ENCODE measurements at regions not wholly inside any gene's neighbourhood (a gene's known extent, or its start where the extent isn't known, plus 50 kb on each side); places are given as distances from the start of the nearest gene placed in this dataset.
"Not testable (repeated sequence)": the region's sequence is repeated elsewhere in the genome, so short reads cannot be mapped to it uniquely, and the experiment has no call there.

DNA sequence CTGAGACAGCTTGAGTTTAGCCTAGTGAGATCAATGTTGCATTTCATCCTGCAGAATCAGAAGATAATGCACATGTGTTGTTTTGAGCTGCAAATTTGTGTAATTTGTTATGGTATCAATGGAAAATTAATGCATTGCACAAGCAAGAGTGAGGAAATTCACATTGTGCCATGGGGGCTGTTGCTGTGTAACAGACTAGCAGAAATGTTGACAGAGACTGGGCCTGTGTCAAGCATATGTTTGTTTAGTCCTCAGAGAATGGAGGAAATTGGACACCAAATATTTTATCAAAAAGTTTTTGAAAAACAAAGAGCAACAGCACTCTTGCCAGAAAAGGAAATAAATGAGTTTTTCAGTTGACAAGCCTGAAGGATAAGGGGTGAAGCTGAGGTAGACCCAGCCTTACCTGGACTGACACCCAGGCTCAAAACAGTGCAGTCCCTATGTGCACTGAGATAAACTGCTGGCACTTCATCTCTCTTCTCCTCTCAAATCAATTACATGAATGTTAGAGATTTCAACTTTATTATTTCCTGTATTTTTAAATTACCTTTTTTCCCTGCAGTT, 1150.0 kb downstream of the FSCB start:
- no peak for DNase-seq (ENCODE audit: insufficient read length, low spot score)
- no peak for FAIRE-seq

DNA sequence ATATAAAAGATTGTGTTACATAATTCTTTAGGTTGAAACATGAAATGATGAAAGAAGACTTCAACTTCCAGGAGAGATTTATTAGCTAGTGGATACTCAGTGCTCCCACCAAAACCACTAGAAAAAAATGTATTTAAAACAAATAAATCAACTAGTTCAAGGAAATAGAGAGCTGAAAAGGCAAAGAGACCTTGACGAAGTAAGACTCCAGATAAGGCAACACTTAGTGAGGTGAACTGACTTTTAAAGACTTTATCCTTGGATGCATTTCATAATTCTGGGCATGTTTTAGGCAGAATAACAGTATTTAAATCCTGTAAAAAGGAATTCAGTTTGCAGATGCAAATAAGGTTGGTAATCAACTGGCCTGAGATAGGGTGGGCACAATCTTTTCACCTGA, 1150.7 kb downstream of the FSCB start:
- DNase-seq (ENCODE audit: insufficient read length, low spot score) (no peak), FAIRE-seq (no peak)

DNA sequence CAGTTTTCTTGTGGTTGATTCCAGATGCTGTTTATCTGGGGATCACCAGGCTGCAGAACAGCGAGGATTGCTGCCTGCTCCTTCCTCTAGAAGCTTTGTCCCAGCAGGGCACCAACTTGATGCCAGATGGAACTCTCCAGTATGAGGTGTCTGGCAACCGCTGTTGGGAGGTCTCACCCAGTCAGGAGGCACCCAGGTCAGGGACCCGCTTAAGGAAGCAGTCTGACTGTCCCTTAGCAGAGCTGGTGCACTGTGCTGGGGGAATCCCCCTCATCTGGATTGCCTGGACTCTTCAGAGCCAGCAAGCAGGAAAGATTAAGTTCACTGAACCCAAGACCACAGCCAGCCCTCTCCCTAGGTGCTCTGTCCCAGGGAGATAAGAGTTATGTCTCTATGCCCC, 1165.2 kb downstream of the FSCB start:
- DNase-seq (ENCODE audit: insufficient read length, low spot score) (no peak), FAIRE-seq (no peak)

DNA sequence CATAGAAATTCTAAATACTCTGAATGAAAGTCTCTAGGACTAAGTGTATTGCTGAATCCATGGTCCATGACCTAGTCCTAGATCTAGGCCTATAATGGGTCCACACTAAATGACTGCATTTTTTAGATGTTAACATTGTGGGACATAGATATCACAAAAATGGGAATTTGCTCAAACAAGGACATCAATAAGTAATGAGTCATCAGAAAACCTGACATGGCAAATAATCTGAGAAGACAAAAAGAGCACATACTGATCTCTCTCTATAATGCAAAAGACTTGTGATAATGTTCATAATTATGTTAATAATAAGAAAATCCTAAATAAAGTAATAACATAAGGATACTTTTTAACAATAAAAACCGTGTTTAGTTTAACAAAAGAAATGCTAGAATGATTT, 1168.4 kb downstream of the FSCB start:
- no peak for FAIRE-seq
- no peak for DNase-seq (ENCODE audit: insufficient read length, low spot score)

DNA sequence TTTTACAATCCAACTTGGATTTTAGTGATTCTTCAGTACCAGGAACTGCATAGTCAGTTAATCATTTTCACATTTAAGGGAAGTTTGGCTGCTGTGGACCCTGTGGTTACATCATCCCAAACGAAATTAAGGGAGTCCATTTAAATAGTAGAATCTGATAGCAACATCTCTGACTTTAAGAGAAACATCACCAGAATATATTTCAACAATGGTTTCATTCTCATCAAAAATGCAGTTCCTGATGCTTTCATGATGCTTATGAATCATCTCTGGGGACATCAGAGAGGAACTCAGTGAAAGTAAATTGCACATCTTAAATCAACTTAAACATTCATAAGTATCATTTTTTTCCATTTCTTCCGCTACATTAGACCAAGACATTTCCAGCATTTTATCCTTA, 1170.7 kb downstream of the FSCB start:
- DNase-seq (ENCODE audit: insufficient read length, low spot score) (no peak), FAIRE-seq (no peak)

DNA sequence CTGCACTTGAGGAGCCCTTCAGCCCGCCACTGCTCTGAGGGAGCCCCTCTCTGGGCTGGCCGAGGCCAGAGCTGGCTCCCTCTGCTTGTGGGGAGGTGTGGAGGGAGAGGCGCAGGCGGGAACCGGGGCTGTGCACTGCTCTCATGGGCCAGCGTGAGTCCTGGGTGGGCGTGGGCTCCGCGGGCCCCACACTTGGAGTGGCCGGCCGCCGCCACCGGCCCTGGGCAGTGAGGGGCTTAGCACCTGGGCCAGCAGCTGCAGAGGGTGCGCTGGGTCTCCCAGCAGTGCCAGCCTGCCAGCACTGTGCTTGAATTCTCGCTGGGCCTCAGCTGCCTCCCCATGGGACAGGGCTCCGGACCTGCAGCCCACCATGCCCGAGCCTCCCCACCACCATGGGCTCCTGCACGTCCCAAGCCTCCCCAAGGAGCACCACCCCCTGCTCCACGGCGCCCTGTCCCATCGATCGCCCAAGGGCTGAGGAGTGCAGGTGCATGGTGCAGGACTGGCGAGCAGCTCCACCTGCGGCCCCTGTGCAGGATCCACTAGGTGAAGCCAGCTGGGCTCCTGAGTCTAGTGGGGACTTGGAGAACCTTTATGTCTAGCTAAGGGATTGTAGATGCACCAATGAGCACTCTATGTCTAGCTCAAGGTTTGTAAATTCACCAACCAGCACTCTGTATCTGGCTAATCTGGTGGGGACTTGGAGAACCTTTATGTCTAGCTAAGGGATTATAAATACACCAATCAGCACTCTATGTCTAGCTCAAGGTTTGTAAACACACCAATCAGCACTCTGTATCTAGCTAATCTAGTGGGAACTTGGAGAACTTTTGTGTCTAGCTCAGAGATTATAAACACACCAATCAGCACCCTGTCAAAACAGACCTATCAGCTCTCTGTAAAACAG, 1180.3 kb downstream of the FSCB start:
- not testable (repeated sequence) for FAIRE-seq; DNase-seq (ENCODE audit: insufficient read length, low spot score)

DNA sequence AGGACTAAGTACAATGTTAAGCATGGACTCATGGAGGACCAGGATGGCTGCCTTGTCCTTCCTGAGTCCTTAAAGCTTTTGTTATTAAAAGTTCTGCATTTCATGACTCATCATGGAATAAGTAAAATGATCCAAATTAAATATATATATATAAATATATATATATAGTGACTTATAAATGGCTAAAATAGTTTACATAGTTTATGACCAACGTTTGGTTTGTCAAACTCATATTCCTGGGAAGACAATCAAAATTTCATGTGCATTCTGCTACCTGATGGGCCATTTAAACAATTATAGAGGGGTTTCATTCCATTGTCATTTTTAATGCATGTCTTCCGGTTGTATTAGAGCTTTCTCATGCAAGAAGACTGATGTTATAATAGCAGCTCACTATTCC, 1190.7 kb downstream of the FSCB start:
- FAIRE-seq (no peak), DNase-seq (ENCODE audit: insufficient read length, low spot score) (no peak)

DNA sequence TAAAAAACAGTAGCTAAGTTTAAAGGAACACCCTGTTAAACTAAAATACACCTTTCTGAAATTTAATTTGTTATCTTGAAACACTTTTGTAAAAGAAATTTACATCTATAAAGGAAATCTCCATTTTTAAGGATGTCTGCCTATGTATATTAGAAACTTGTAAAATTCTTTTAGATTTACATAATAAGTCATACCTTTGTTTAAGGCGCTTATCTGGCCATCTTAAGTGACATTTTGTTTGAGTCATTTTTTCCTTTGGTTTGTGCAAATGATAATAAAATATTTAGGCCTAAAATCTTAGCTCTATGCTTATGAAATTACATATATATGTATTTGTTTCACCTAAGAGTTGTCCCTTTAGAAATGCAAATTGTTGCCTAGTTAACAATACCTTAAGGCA, 1193.4 kb downstream of the FSCB start:
- DNase-seq (ENCODE audit: insufficient read length, low spot score) (no peak), FAIRE-seq (no peak)

DNA sequence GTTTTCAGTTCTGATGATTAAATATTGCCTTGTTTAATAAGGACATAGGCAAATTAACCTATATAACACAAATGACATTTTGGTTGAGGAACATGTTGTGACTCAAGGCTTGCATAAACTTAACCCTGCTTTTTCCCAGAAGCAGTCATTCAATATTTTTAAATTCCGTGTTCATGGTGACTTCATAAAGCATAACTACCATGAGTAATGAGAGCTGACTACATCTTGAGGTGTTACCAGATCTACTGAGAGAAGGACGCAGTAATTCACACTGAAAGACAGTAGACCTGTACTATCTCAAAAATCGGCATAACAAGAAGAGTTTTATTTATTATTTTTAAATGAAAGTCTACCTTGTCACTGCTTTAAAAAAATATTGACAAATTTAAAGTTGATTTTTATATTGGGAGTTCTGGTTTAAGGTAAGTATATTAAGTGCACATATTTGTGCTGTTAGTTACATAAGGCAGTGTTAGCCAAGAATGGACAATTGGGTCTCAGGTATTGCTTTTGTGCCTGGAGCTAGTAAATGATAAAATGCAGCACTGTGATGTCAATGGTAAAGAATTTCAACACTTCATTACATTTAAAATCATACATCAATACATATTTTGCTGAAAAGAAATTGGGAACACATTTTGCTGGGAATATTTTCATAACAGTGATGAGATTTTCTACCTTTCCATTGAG, 1198.5 kb downstream of the FSCB start:
- FAIRE-seq = no peak

DNA sequence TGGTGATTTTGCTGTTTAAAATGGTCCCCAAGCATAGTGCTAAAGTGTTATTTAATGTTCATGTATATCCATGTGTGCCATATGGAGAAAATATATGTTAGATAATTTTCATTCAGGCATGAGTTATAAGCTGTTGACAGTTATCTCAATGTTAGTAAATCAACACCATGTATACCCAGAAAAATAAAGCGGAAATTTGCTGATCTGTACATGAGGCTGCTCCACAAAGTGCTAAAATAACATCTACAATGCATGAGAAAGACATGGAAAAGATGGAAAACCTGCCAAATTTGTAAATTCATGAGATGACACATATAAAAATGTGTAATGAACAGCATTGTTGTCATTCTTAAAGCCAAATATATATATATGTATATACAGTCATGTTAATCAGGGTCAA, 1199.2 kb downstream of the FSCB start:
- DNase-seq (ENCODE audit: insufficient read length, low spot score) = no peak
- no peak for FAIRE-seq

More for the DNA sequence above, 1198.5 kb downstream of the FSCB start:
- no peak for DNase-seq (ENCODE audit: insufficient read length, low spot score)

DNA sequence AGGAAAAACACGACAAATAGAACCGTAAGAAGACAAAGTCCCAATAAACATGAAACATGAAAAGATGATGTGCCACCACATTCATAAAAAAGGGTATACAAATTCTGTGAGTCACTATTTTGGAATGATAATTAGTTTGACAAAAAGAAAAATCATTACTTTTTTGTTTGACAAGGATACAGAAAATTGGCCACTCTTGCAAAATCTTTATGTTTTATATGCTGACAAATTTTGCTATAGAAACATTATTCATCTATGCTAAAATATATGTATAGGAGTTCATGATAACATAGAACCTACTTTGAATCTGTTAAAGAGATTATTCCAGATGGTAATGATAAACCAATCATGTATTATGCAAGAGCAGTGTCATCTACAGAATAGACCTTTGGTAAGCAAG, 1201.0 kb downstream of the FSCB start:
- DNase-seq (ENCODE audit: insufficient read length, low spot score) (no peak), FAIRE-seq (no peak)

DNA sequence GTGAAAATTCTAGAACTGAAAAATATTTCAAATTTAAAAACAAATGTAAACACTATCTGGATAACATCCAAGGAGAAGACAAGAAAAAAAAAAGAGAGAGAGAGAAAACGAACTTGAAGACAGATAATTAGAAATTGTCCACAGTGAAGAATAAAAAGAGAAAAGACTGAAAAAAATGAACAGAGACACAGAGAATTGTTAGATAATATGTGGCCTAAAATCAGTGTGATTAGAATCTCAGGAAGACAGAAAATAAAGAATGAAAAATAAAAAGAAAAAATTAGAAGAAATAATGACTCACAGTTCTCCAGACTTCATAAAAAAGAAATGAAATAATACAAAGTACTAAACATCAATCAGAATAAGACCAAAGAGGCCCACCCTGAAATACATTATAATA, 1209.3 kb downstream of the FSCB start:
- FAIRE-seq = no peak
- DNase-seq (ENCODE audit: insufficient read length, low spot score) = no peak

DNA sequence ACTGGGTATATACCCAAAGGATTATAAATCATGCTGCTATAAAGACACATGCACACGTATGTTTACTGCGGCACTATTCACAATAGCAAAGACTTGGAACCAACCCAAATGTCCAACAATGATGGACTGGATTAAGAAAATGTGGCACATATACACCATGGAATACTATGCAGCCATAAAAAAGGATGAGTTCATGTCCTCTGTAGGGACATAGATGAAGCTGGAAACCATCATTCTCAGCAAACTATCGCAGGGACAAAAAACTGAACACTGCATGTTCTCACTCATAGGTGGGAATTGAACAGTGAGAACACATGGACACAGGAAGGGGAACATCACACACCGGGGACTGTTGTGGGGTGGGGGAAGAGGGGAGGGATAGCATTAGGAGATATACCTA, 1211.0 kb downstream of the FSCB start:
- DNase-seq (ENCODE audit: insufficient read length, low spot score); FAIRE-seq: not testable (repeated sequence)

DNA sequence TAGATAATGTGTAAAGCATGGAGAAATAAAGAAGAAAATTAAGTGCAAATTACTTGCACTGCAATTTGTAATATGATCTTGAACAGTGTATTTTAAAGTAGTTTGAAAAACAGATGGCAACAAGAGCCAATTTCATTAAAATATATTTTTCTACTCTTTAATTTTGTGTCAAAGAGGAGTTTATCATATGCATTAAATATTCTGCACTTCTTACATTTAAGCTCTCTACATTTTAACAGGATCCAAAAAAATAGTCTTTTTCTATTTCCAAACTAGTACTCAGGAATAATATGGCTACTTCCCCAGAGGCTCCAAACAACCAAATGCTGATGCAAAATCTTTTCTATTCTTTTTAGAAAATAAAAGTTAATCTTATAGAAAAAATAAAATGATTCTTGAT, 1221.5 kb downstream of the FSCB start:
- DNase-seq (ENCODE audit: insufficient read length, low spot score) (no peak), FAIRE-seq (no peak)

DNA sequence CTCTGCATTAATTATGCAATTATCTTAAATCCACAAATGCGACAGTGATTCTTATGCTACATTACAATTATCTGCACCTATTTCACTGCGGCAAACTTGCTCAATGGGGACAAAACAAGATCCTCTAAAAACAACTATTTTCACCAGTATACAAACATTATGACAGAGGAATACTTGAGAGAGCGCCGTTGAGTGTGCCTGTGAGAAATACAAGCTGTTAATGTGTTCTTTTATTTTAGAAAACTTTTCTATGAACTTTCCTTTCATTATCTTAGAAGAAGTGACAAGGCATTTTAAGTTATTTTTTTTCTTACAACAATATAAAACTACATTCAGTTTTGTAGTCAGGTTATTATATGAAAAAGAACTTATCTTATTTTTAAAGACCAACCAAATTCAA, 1247.0 kb downstream of the FSCB start:
- DNase-seq (ENCODE audit: insufficient read length, low spot score) (no peak), FAIRE-seq (no peak)

DNA sequence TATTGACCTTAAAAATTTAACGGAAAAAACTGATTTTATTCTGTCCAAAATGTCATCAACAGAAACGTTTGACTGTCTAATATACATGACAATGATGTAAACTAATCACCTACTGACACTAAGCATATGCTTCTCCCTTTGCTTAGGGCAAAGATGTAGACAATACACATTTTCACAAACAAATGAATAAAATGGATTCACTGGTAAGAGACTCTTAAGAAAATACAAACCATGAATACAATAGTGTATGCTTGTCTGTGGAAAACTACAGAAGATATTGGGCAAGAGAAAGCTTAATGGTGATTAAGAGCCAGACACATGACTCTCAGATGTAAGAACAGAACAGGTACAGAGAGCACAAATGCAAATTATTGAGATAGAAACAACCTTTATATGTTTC, 1248.7 kb downstream of the FSCB start:
- DNase-seq (ENCODE audit: insufficient read length, low spot score) (no peak), FAIRE-seq (no peak)

DNA sequence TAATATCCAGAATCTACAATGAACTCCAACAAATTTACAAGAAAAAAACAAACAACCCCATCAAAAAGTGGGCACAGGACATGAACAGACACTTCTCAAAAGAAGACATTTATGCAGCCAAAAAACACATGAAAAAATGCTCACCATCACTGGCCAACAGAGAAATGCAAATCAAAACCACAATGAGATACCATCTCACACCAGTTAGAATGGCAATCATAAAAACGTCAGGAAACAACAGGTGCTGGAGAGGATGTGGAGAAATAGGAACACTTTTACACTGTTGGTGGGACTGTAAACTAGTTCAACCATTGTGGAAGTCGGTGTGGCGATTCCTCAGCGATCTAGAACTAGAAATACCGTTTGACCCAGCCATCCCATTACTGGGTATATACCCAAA, 1250.1 kb downstream of the FSCB start:
- not testable (repeated sequence) for DNase-seq (ENCODE audit: insufficient read length, low spot score); FAIRE-seq

DNA sequence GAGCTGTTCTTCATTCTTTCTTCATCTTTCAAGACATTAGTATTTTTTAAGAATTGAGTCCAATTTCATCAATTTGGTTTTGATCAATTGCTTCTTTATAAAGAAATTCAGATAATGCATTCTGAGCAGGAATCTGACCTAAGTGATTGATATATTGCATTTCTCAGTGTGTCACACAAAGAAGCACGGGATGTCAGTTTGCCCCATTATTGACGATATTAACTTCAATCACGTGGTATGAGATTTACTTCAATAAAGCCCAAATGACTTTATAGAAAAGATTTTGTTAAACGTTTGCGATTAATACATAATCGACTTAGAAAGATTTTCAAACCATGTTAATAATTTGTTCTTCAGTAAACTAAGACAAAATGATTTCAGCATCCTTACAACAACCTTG, 1254.2 kb downstream of the FSCB start:
- FAIRE-seq (no peak), DNase-seq (ENCODE audit: insufficient read length, low spot score) (no peak)

DNA sequence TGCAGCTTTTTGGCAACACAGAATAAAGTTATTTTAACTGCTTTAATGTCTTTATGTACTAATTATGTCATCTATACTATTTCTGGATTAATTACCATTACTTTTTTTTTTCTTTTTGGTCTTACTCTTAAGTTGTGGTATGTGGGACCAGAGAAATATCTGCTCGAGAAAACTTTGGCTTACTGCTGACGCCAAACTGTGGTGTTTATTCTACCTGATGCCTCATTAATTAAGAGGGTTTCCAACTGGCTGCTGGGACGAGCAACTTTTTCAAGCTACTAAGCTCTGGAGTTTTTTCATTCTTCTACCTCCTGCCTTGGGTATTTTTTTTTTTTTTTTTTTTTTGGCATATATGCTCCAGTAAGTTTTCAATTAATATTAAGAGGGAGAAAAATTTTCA, 1257.5 kb downstream of the FSCB start:
- no peak for FAIRE-seq

DNA sequence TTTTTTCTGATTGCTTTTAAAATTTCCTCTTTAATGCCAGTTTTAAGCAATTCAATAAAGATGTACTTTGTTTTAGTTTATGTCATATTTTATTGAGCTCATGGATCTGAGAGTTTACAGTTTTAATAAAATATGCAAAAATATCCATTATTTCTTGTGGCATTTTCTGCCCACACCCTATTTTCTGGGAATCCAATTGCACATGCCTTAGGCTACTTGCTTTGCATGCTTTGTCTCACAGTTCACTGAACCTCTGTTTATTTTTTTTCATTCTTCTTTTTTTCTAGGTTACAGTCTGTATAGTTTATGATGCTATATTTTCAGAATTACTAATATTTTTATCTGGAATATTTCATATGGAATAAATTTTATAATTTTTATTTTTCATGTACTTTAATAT, 1258.0 kb downstream of the FSCB start:
- no peak for DNase-seq (ENCODE audit: insufficient read length, low spot score)
- no peak for FAIRE-seq

More for the DNA sequence above, 1257.5 kb downstream of the FSCB start:
- no peak for DNase-seq (ENCODE audit: insufficient read length, low spot score)

DNA sequence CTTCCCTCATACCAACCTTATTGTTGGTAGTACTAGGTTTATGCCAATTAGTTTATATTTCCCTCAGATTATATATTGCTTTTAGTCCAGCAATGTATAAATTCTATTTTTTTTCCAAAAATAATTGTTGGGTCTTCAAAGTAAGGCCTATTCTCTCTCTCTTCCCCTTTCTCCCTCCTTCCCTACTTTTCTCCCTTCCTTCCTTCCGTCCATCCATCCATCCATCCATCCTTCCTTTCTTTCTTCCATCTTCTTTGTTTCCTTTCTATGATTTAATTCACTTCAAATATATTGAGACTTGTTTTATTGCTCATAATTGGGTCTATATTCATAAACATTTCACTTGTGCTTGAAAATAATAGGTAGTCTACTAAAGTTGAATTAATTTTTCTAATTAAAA, 1259.2 kb downstream of the FSCB start:
- DNase-seq (ENCODE audit: insufficient read length, low spot score) = no peak
- FAIRE-seq = no peak

DNA sequence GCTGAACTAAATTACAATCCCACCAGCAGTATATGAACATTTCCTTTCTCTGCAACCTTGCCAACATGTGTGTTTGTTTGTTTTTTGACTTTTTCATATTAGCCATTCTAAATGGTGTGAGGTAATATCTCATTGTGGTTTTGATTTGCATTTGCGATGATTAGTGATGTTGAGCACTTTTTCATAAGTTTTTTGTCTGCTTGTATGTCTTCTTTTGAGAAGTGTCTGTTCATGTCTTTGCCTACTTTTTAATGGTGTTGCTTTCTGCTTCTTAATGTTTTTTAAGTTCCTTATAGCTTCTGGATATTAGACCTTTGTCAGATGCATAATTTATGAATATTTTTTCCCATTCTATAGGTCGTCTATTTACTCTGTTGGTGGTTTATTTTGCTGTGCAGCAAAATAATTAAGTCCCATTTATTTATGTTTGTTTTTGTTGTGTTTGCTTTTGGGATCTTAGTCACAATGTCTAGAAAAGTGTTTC, 1262.9 kb downstream of the FSCB start:
- no peak for FAIRE-seq
- no peak for DNase-seq (ENCODE audit: insufficient read length, low spot score)

Data from GM19239 (cell line).